CD4-positive, alpha-beta memory T cell (primary cell): ENCODE measurements at regions not wholly inside any gene's neighbourhood (a gene's known extent, or its start where the extent isn't known, plus 50 kb on each side); places are given as distances from the start of the nearest gene placed in this dataset.

ENCODE experiments used
- CTCF ChIA-PET: fragments of 350-600 bp; sonication (Branson Sonifier 250); formaldehyde crosslinking; loops from one replicate; lab custom pipeline; 2021; ENCODE audit warnings: inconsistent platforms; ENCODE audit not compliant: partially characterized antibody; lab: Charles Lee
- POLR2A ChIA-PET: fragments of 350-600 bp; sonication (Branson Sonifier 250); formaldehyde crosslinking; loops from one replicate; lab custom pipeline; 2021; ENCODE audit not compliant: partially characterized antibody; lab: Charles Lee
- DNase-seq, 5 donors: peaks; one replicate each; pipeline versions ENCODE4 v3.0.0 to v3.0.0-alpha.2; 2020 to 2022; ENCODE audit warnings: mixed read lengths in 1 of 5
- H3K27ac ChIP-seq: one replicate; pipeline ENCODE4 v1.7.0; 2013; ENCODE audit warnings: low read depth, low read length
- H3K27me3 ChIP-seq: 2 replicates; pipeline ENCODE4 v1.7.0; 2013; ENCODE audit warnings: mild to moderate bottlenecking, low read length, moderate library complexity; ENCODE audit not compliant: insufficient read depth
- H3K36me3 ChIP-seq: 2 replicates; pipeline ENCODE4 v1.7.0; 2013; ENCODE audit warnings: mild to moderate bottlenecking, low read length, moderate library complexity; ENCODE audit not compliant: insufficient read depth
- H3K4me1 ChIP-seq: 2 replicates; pipeline ENCODE4 v1.7.0; 2013; ENCODE audit warnings: mild to moderate bottlenecking, low read length, moderate library complexity; ENCODE audit not compliant: insufficient read depth
- H3K4me3 ChIP-seq, 2 donors: one replicate each; pipeline ENCODE4 v1.7.0; 2013; ENCODE audit warnings: low read length in 2 of 2, mild to moderate bottlenecking in 1 of 2
- H3K9me3 ChIP-seq, 2 donors: one replicate each; pipeline ENCODE4 v1.7.0; 2013; ENCODE audit warnings: low read length in 2 of 2, control low read depth in 1 of 2; ENCODE audit not compliant: control insufficient read depth in 1 of 2
- H3K27ac Mint-ChIP-seq, 7 donors: one replicate each; pipeline ENCODE4 v1.8.0; 2020 to 2021; ENCODE audit warnings: mixed read lengths in 7 of 7, mild to moderate bottlenecking in 6 of 7, inconsistent platforms in 3 of 7, moderate library complexity in 3 of 7
- H3K27me3 Mint-ChIP-seq, 2 donors: one replicate each; pipeline ENCODE4 v1.8.0; 2020 to 2021; ENCODE audit warnings: mixed read lengths in 2 of 2
- H3K36me3 Mint-ChIP-seq, 2 donors: one replicate each; pipeline ENCODE4 v1.8.0; 2020 to 2021; ENCODE audit warnings: mixed read lengths in 2 of 2, inconsistent platforms in 1 of 2, mild to moderate bottlenecking in 1 of 2
- H3K4me1 Mint-ChIP-seq, 4 donors: one replicate each; pipeline ENCODE4 v1.8.0; 2020 to 2021; ENCODE audit warnings: mixed read lengths in 4 of 4, mild to moderate bottlenecking in 1 of 4
- H3K4me3 Mint-ChIP-seq, 8 donors: one replicate each; pipeline ENCODE4 v1.8.0; 2020 to 2021; ENCODE audit warnings: mixed read lengths in 8 of 8, mild to moderate bottlenecking in 7 of 8, moderate library complexity in 6 of 8, inconsistent platforms in 3 of 8
- H3K9me3 Mint-ChIP-seq, 8 donors: one replicate each; pipeline ENCODE4 v1.8.0; 2020 to 2021; ENCODE audit warnings: mixed read lengths in 8 of 8, mild to moderate bottlenecking in 5 of 8, inconsistent platforms in 3 of 8, moderate library complexity in 1 of 8
- intact Hi-C: fragments of 100-400 bp; cut with micrococcal nuclease; formaldehyde crosslinking; loops from one replicate; pipeline ENCODE4 v1.15.1; 2023

DNA sequence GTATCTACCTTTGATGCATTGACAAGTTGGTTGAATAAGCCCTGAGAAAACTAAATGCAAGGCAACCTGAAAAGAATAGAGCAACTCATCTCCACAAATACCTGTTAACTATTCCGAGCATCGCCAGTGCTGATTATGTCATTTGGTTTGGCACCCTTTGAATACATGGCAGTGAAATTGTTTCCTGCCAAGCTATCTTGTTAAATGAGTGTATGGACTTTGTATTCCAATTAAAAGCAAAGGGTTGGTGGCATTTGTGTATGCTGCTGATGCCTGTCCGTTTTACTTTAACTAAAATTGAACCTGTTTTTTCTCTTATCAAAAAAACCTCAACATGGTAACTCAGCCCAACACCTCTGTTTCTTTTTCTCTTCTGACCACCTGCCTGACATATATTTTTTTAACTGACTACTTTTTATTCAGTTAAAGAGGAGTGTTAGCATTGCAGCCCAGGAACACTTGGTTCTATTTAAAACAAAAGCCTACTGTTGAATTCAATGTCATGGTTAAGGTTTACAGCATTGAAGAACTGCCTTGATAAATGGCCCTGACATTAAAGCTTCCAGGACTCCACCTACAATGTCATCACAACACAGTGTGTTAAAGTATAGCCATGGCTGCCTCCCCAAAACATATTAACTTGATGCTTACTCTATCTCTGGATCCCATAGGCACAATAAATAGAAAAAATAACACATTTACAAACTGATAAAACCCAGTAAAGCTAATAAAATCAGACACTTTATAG, 838.3 kb upstream of the NOVA1 start:
- Histone ChIP-seq H3K4me1 (no peaks in the 10 kb centered on the region), H3K27me3 (no peaks in the 10 kb centered on the region), H3K27ac (no peak overlapping the region), H3K4me3 (no peak overlapping the region), H3K9me3 (no peaks in the 10 kb centered on the region), H3K36me3 (no peaks in the 10 kb centered on the region)
- ChIA-PET POLR2A (no interaction called here), CTCF (no interaction called here)
- no peak for DNase-seq
- H3K27me3 Mint-ChIP-seq, result no peaks in the 10 kb centered on the region
- H3K9me3 Mint-ChIP-seq, result peaks cover 0 to 21% (median 13%) of the 10 kb centered on the region in 8 donors
- no peak overlapping the region for H3K27ac Mint-ChIP-seq
- H3K4me1 Mint-ChIP-seq, result no peaks in the 10 kb centered on the region
- H3K4me3 Mint-ChIP-seq, result no peak overlapping the region
- no peaks in the 10 kb centered on the region for H3K36me3 Mint-ChIP-seq
- intact Hi-C loops, result no loop called here

DNA sequence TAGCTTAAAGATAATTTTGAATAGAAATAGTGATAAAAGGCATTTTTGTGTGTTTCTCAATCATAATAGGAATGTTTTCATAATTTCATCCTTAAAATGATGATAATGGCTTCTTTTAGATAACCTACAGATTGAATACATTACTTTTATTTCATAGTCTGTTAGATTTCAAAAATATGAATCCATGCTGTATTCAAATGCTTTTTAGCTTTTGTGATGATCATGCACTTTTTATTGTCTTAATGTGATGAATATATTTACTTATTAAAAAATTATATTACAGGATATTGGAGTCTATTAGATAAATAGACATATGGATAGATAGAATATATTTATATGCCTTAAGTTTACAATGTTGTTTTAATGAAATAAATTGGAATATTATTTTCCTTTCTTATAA, 886.8 kb upstream of the NOVA1 start:
- no peak for DNase-seq
- no peak overlapping the region for H3K27ac Mint-ChIP-seq
- intact Hi-C loops, result no loop called here
- Histone ChIP-seq H3K27me3 (no peaks in the 10 kb centered on the region), H3K27ac (no peak overlapping the region), H3K4me3 (no peak overlapping the region), H3K36me3 (no peaks in the 10 kb centered on the region), H3K4me1 (no peaks in the 10 kb centered on the region), H3K9me3 (no peaks in the 10 kb centered on the region)
- no peaks in the 10 kb centered on the region for H3K4me1 Mint-ChIP-seq
- peaks cover 3 to 22% (median 6%) of the 10 kb centered on the region in 8 donors for H3K9me3 Mint-ChIP-seq
- CTCF ChIA-PET, result no interaction called here
- no peaks in the 10 kb centered on the region for H3K36me3 Mint-ChIP-seq
- H3K27me3 Mint-ChIP-seq, result no peaks in the 10 kb centered on the region
- POLR2A ChIA-PET, result no interaction called here
- H3K4me3 Mint-ChIP-seq, result no peak overlapping the region

DNA sequence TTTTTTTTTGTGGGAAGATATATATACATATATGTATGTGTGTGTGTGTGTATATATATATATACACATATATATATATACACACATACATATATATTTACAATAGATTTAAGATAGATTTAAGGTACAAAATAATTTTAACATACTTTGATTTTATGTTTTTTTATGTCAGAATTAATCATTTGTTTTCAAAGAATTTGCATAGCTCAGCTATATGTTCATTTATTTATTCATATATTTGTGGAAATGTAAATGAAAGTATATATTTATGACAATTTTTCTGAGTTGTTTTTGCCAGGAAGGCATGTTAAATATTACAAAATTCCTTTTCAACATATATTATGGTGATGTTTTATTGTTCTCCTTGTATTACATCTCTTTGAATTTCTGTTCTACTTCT, 887.4 kb upstream of the NOVA1 start:
- H3K27me3 Mint-ChIP-seq, result no peaks in the 10 kb centered on the region
- Histone ChIP-seq H3K9me3 (no peaks in the 10 kb centered on the region), H3K4me1 (no peaks in the 10 kb centered on the region), H3K36me3 (no peaks in the 10 kb centered on the region), H3K27me3 (no peaks in the 10 kb centered on the region), H3K27ac (no peak overlapping the region), H3K4me3 (no peak overlapping the region)
- no peaks in the 10 kb centered on the region for H3K4me1 Mint-ChIP-seq
- no peak for DNase-seq
- no peak overlapping the region for H3K4me3 Mint-ChIP-seq
- intact Hi-C loops, result no loop called here
- ChIA-PET CTCF (no interaction called here), POLR2A (no interaction called here)
- H3K9me3 Mint-ChIP-seq, result peaks cover 3 to 22% (median 6%) of the 10 kb centered on the region in 8 donors
- no peak overlapping the region for H3K27ac Mint-ChIP-seq
- no peaks in the 10 kb centered on the region for H3K36me3 Mint-ChIP-seq

DNA sequence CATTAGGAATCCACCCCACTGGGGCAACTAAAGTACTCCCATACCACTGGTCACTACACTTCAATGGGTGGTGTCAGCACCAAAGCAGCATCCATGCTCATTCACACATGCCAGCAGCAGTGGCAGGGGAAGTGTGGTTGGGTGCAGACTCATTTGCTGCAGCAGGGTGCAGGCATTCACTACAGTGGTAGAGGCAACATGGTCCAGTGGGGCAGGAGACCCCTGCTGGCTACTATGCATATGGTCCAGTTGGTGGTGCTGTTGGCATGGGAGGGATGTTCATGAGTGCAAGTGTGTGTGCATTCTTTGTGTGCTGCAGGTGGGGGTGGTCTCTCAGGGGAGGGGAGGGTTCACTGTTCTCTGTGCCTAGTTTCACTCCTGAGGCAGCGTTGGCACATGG, 908.4 kb upstream of the NOVA1 start:
- Histone ChIP-seq H3K36me3 (no peaks in the 10 kb centered on the region), H3K4me3 (no peak overlapping the region), H3K27me3 (no peaks in the 10 kb centered on the region), H3K9me3 (no peaks in the 10 kb centered on the region), H3K4me1 (no peaks in the 10 kb centered on the region), H3K27ac (no peak overlapping the region)
- H3K27ac Mint-ChIP-seq, result no peak overlapping the region
- CTCF ChIA-PET, result no interaction called here
- H3K4me1 Mint-ChIP-seq, result no peaks in the 10 kb centered on the region
- H3K9me3 Mint-ChIP-seq, result peaks cover 0 to 57% (median 31%) of the 10 kb centered on the region in 8 donors
- intact Hi-C loops, result no loop called here
- POLR2A ChIA-PET, result no interaction called here
- H3K4me3 Mint-ChIP-seq, result no peak overlapping the region
- no peaks in the 10 kb centered on the region for H3K27me3 Mint-ChIP-seq
- DNase-seq, result no peak
- no peaks in the 10 kb centered on the region for H3K36me3 Mint-ChIP-seq

DNA sequence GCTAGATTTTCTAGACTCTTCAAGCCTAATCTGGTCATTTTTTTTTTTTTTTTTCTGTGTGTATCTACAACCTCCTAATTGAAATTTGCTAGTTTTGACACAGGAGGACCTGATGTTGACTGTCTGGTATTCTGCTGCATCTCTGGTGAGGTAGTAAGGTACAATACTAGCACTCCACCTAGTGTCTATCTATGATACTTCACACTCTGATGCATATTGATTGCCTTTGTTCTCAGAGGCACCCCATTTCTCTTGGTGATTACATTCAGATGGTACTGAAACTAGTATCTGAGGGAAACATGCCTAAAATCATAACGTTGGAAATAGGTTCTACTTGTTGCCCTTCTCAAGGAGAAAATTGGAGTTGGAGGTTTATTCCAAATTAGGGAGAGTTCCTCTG, 930.5 kb upstream of the NOVA1 start:
- no peaks in the 10 kb centered on the region for H3K27me3 ChIP-seq
- H3K9me3 Mint-ChIP-seq, result peaks cover 0 to 45% (median 19%) of the 10 kb centered on the region in 8 donors
- ChIA-PET CTCF (no interaction called here), POLR2A (no interaction called here)
- intact Hi-C loops, result no loop called here
- no peaks in the 10 kb centered on the region for H3K4me1 ChIP-seq
- H3K4me3 Mint-ChIP-seq, result no peak overlapping the region
- no peaks in the 10 kb centered on the region for H3K36me3 ChIP-seq
- H3K4me3 ChIP-seq, result no peak overlapping the region
- no peaks in the 10 kb centered on the region for H3K27me3 Mint-ChIP-seq
- no peak overlapping the region for H3K27ac ChIP-seq
- H3K36me3 Mint-ChIP-seq, result no peaks in the 10 kb centered on the region
- DNase-seq, result no peak
- H3K9me3 ChIP-seq, result no peaks in the 10 kb centered on the region
- no peak overlapping the region for H3K27ac Mint-ChIP-seq
- H3K4me1 Mint-ChIP-seq, result no peaks in the 10 kb centered on the region

DNA sequence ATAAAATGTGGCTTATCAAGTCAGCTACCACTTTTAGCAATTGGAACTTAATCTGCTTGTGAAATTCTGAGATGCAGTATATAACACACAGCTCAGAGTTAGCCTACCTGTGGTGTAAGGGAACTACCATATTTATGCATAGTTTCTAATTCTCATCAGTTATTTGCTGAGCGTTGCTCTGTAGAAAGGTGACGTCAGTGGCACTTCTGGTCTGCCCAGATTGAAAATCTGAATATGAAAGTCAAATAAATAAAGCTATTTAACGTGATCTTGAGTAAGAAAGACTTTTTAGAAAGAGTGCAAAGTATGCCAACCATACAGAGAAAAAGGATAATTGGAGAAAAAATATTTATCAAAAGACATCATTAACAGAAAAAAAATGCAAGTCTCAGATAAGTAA, 938.9 kb upstream of the NOVA1 start:
- no peaks in the 10 kb centered on the region for H3K36me3 Mint-ChIP-seq
- no peaks in the 10 kb centered on the region for H3K4me1 ChIP-seq
- H3K27ac ChIP-seq, result no peak overlapping the region
- peaks cover 2 to 45% (median 19%) of the 10 kb centered on the region in 8 donors for H3K9me3 Mint-ChIP-seq
- ChIA-PET POLR2A (no interaction called here), CTCF (no interaction called here)
- no peaks in the 10 kb centered on the region for H3K27me3 Mint-ChIP-seq
- no peak for DNase-seq
- no peak overlapping the region for H3K4me3 ChIP-seq
- intact Hi-C loops, result no loop called here
- H3K4me1 Mint-ChIP-seq, result no peaks in the 10 kb centered on the region
- H3K27me3 ChIP-seq, result no peaks in the 10 kb centered on the region
- no peak overlapping the region for H3K4me3 Mint-ChIP-seq
- no peaks in the 10 kb centered on the region for H3K36me3 ChIP-seq
- H3K27ac Mint-ChIP-seq, result no peak overlapping the region
- no peaks in the 10 kb centered on the region for H3K9me3 ChIP-seq

DNA sequence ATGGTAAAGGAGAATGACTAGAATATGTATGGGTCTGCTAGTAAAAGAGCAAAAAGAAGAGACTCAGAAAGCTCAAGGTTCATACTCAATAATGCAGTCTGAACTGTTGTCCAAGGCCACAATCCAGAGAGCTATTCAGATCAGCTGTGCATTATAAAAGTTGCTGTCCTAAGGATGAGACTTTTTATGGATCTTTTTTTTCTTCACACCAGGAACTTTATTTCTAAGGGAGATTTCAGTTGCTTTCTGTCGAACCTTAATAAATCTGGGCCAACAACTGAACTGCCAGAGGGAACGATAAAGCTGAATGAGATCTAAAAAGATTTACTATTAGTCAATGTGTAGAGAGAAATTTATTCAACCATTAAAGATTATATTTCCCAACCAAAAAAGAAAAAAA, 948.3 kb upstream of the NOVA1 start:
- Mint-ChIP-seq H3K9me3 (peaks cover 0 to 30% (median 11%) of the 10 kb centered on the region in 8 donors), H3K27me3 (no peaks in the 10 kb centered on the region), H3K4me1 (no peaks in the 10 kb centered on the region), H3K36me3 (no peaks in the 10 kb centered on the region), H3K4me3 (no peak overlapping the region), H3K27ac (no peak overlapping the region)
- Histone ChIP-seq H3K36me3 (no peaks in the 10 kb centered on the region), H3K27me3 (no peaks in the 10 kb centered on the region), H3K4me3 (no peak overlapping the region), H3K9me3 (no peaks in the 10 kb centered on the region), H3K27ac (no peak overlapping the region), H3K4me1 (no peaks in the 10 kb centered on the region)
- POLR2A ChIA-PET, result no interaction called here
- intact Hi-C loops, result no loop called here
- no peak for DNase-seq
- CTCF ChIA-PET, result no interaction called here
